Activated CD4-positive, alpha-beta T cell treated with anti-CD3 and anti-CD28 coated beads, Interleukin-2, Interleukin-6, amounts not matched to agents 100 ng/mL and 50 ng/mL, durations not matched to agents 16 hours and 8 hours (primary cell): ENCODE measurements at regions not wholly inside any gene's neighbourhood (a gene's known extent, or its start where the extent isn't known, plus 50 kb on each side); places are given as distances from the start of the nearest gene placed in this dataset.

Experiments used
- DNase-seq: peaks from one replicate; pipeline ENCODE4 v3.0.0-alpha.2; 2020

DNA sequence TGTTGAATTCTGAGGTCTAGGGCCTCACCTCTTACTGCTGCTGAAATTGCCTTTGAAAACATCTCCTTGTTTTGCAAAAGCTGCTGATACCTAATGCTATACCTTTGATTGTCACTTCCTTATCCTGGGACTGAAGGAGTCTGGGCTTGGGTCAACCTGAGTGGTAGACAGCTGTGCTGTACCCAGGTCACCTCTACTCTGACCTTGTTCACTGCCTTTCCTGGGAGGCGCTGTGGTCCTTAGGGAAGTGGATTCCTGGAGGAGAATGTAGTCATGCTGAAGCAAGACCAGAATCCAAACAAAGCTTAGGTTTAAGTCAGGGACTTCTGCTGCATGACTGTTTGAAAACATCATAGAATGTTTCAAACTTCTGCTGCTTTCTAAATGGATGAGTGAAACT is 191.4 kb downstream of the SNAPC1 start:
- no peak for DNase-seq

DNA sequence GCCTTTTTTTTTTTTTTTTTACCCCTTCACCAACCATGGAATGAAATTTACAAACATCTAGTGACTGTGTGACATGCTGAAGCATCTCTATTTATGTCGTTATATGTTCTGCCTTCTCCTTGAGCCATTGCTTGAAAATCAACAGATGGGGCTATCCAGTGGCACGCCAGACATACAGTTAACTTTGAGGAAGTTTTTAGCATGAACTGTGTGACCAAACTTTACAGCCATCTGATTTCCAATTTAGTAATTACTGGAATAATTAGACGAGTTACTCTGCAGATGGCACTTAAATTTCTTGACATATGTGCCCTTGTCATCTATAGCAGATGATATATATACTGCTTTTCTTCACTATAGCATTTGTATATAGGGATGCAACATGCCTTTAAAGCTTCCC is 192.1 kb downstream of the SNAPC1 start:
- no peak for DNase-seq

DNA sequence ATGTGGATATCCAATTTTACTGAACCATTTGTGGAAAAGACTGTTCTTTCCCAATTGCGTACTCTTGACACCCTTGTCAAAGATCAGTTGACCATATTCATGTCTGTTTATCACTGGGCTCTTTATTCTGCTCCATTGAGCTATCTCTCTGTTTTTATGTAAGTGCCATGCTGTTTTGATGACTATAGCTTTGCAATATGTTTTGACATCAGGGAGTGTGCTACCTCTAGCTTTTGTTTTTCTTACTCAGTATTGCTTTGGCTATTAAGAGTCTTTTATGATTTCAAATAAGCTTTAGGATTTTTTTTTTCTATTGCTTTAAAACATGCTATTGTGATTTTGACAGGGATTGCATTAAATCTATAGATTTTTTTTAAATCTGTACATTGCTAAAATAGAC is 194.3 kb downstream of the SNAPC1 start:
- no peak for DNase-seq

DNA sequence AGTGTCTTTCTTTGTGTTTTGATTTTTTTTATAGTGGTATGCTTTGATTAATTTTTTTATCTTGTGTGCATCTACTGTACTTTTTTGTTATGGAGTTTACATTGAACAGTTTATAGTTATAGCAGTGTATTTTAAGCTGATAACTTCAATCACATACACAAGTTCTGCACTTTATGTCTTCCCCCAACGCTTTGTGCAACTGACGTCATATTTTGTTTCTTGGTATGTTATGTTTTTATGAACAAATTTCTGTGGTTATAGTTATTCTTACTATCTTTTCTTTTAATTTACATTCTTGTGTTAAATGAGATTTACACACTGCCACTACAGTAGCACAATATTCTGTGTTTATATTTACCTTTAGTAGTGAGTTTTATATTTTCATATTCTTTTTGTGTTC is 197.1 kb downstream of the SNAPC1 start:
- no peak for DNase-seq

DNA sequence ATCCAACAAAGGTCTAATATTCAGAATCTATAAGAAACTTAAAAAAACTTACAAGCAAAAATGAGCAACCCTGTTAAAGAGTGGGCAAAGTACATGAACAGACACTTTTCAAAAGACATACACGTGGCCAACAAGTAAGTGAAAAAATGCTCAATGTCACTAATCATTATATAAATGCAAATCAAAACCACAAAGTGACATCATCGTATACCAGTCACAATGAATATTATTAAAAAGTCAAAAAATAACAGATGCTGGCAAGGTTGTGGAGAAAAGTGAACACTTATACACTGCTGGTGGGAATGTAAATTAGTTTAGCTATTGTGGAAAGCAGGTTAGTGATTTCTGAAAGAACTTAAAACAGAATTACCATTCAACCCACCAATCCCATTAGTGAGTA is 199.1 kb downstream of the SNAPC1 start:
- no peak for DNase-seq

DNA sequence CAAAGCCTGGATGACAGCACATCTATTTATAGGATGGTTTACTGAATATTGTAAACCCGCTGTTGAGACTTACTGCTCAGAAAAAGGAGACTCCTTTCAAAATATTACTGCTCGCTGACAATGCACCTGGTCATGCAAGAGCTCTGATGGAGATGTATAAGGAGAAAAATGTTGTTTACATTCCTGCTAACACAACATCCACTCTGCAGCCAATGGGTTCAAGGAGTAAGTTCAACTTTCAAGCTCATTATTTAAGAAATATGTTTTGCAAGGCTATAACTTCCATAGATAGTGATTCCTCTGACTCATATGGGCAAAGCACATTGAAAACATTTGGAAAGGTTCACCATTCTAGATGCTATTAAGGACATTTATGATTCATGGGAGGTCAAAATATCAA is 201.7 kb downstream of the SNAPC1 start:
- DNase-seq: no peak

DNA sequence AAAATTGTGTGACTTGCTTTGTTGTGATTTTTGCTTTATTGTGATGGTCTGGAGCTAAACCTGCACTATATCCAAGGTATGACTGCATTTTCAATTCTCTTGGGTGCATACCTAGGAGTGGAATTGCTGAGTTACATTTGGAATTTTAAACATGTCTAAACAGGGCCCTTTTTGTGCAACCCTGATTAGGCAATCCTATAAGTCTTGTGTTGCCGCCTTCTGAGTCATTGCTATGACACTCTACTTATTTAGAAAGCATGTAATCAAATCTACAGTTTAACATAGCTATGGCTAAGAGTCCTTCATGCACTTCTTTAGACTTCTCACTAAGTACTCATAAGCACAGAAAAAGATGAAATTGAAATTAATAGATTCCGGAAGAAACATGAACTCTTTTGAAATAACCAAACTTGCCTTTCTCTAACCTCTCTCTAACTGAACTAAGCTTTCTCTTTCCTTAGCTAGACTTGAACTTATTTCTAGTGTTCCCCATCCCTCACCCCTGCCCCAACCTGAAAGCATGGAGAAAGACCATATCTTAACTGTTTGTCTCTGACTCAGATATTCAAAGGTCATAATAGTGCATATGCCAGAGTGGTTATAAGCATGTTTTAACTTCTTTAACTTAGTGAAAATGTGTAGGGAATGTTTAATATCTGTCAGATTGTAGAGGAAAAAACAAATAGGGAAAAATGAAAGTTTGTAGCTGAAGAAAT is 203.0 kb downstream of the SNAPC1 start:
- DNase-seq: no peak

DNA sequence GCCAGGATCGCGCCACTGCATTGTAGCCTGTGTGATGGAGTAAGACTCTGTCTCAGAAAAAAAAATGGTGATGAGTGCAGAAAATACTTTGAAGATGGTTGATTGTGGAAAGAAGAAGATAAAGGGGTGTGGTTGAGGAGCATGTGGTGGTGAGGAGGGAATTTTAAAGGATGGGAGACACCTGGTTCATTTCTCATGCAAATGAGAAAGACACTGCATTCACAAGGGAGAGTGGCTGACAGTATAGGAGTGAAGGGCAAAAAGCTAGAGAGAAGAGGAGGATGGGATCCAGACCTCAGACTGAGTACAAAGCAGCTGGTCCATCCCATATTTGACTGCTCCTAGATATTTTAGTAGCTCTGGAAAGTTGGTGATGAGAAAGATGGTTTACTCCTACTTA is 206.0 kb downstream of the SNAPC1 start:
- no peak for DNase-seq

DNA sequence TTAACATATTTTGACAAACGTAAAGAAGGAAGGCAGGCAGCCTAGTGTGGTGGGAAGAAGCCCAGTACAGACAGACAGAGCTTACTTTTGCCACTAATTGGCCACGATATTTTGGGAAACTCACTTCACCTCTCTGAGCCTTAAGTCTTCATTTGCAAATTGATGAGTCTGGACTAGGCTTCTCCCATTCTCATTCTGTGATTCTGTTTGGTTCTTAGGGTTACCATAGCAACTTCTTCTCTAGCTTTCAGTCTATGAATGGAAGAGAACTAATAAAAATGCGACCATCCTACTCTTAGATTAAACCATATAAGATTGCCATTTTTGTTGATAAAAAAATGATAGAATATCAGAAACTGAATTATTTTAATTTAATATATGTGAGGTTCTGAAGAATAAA is 210.5 kb downstream of the SNAPC1 start:
- no peak for DNase-seq

DNA sequence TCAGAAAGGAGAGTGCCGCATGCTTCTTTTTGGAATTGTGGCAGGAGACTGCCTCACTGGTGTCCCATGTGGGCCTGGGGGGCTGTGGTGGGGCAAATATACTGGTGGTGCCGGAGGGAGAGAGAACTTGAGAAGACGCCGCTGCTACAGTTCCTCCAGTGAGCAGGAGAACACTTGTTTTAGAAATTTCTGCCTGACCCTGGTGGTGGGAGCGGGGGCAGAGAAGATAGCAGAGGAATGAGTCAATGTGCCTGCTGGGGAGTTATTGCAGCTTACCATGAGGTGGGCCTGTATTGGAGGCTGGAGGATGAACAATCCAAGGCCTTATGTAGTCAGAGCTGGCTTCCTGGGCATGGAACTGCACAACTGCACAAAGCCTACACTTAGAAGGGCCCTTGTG is 211.8 kb downstream of the SNAPC1 start:
- DNase-seq: no peak

DNA sequence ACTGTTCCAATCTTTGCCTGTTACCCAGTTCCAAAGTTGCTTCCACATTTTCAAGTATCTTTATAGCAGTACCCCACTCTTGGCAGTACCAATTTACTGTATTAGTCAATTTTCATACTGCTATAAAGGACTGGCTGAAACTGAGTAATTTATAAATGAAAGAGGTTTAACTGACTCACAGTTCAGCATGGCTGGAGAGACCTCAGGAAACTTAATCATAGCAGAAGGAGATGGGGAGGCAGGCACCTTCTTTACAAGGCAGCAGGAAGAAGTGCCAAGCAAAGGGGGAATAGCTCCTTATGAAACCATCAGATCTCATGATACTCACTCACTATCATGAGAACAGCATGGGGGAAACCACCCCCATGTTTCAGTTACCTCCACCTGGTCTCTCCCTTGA is 215.0 kb downstream of the SNAPC1 start:
- no peak for DNase-seq

DNA sequence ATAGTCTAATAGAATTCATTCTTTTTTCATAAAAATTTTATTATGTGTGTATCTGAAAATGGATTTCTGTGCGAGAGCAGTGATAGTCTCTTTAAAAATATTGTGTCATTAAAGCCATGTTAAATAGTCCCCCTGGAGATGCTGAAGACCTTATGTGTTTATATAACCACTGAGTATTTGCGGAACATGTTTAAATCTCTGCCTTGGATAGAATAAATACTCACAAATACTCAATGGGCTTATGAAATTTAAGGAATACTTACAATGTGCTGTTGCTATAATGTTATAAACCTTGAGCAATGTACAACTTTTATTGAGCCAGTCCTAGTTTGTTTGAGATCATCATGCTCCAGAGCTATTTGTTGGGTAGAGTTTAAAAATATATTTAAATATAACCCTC is 226.0 kb downstream of the SNAPC1 start:
- no peak for DNase-seq

DNA sequence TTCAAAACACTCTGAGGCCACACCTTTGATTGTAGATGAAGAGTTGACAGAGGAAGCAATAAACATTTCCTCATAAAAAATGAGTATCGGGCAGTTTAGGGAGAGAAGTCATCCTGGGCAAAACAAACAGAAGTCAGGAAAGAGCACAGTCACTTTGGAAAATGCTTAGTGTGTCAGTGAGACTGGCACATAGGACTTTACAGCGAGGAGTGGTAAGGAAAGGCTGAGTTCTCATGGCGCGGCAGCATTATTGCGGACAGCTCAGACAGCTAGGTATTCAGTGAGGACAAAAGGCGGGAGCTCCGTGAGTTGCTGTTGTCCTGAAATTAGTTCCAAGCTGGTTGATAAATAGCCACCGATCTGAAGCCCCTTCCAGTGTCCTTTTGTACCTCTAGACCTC is 229.9 kb downstream of the SNAPC1 start:
- DNase-seq: no peak

DNA sequence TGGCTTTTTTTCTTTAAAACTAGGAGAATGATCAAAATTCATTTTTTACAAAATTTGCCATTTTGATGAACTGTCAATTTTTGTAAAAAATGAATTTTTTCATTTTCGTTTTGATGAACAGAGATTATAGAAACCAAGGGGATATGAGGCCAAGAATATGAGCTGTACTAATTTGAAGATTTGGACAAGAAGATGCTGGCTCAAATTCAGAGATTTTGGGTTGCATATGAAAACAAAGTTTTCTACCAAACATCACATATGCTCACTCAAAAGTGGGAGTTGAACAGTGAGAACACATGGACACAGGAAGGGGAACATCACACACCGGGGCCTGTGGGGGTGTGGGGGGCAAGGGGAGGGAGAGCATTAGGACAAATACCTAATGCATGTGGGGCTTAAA is 230.7 kb downstream of the SNAPC1 start:
- DNase-seq: no peak

DNA sequence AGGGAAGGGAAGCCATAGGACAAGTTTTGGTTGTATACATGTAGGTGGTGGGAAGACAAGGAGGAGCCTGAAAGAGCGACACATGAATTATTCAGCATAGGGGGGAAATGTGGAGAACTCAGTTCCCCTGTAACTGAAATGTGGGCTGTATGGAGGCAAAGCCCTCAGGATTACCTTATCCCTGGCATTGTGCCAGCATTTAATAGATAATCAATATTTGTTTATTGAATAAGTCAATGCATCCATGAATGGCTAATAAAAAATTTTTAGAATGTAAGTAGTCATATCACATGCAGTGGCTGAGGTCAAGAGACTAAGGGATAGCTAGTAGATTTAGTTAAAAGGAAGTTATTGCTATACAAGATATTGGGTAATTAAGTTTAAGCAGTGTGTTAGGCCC is 232.4 kb downstream of the SNAPC1 start:
- DNase-seq: no peak

DNA sequence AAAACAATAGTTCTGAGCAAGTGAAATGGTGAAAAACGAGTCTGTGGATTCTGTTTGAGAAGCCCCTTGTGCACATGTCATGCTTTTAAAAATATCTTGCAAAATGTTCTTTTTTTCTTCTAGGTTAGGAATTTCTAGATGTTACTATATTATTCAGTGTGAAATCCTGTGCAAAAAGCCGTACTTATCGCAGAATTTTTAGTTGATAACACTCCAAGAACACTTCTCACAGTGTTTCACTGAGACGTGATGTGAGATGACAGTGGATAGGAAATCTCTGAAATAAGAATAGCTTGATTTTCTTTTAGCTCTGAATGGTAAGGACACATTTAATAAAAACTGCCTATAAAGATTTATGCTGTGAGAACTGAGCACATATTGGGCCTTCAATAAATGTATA is 234.5 kb downstream of the SNAPC1 start:
- no peak for DNase-seq

DNA sequence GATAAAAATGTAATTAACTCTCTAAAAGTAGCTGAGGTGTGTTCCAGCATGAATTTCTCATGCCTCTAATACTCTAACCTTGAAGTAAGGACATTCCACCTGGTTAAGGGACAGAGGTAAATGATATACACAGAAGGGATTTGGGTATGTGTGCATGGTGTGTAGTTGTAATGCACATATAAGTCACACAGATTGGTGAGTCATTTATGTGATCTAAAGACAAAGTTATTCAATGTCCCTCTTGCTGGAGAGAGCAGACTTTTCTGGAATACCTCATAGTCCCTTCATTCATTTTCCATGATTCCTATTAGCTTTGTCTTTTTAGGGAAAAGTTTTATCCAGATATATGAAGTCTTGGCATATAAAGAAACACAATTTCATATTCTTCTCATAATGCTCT is 234.9 kb downstream of the SNAPC1 start:
- DNase-seq: no peak

DNA sequence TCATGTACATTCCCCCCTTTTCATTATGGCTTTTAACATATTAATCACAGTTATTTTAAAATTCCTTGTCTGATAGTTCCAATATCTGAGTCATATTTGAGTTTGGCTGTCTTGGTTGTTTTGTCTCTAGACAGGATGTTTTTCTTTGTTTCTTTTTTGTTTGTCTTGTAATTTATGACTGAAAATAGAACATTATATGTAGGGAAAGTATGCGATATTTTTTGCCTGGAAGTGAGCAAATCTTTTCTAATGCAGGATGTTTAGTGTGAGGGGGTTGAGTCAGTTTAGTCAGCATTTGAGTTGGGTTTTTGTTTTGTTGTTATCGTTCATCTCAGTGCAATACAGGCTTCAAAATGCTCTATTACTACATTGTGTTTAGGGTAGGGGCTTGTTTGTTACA is 239.7 kb downstream of the SNAPC1 start:
- DNase-seq: no peak

DNA sequence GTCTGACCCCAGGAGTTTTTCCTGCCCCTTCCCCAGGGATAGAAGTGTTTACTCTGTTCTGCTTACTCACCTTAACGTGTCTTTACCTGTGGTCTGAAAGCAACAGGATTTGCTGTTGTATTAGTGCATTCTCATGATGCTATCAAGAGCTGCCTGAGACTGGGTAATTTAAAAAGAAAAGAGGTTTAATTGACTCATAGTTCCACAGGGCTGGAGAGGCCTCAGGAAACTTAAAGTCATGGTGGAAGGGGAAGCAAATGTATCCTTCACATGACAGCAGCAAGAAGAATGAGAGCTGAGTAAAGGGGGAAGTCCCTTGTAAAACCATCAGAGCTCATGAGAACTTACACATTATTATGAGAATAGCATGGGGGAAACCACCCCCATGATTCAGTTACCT is 240.4 kb downstream of the SNAPC1 start:
- peak; percentile 1 for DNase-seq

DNA sequence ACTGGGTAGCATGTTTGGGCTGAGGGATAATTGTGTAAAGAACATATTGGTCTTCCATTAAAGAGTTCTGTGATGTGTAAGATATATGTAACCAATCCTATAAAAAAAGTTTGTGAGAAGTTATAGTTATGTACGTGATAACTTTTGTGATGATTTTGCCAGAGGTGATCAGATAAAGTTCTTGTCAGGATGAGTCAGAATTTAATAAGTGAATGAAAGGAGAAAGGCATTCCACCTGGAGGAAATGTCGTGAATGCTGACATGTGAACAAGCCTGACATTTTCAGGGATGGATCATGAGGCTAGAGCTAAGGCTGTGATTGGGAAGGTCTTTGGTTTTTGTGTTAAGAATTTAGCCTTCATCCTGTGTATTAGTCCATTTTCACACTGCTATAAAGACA is 241.5 kb downstream of the SNAPC1 start:
- no peak for DNase-seq

DNA sequence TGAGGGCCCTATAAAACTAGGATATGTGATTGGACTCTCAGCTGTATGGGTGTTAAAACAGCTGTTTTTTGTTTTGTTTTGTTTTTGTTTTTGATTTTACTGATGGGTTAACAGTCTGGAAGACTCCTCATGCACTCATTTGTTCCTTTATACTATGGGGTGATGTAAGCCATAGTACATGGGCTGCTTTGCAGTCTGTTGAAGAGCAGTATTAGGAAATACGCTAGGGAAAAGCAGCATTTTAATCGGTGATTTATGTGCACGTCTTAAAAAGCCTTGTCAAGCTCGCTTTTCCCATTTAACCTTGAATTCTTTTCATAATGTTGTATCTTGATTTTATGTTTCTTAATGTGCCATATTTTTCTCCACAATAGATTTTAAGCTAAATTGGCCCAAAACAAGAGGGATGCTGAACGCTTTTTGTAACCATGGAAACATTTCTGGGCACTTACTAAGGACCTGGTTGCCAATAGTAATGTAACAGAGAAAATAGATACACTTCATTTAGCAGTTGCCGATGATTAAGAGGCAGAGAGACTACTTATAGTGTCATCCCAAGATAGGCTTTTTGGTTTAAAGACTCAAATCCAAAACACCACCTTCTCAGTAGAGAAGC is 244.0 kb downstream of the SNAPC1 start:
- no peak for DNase-seq

DNA sequence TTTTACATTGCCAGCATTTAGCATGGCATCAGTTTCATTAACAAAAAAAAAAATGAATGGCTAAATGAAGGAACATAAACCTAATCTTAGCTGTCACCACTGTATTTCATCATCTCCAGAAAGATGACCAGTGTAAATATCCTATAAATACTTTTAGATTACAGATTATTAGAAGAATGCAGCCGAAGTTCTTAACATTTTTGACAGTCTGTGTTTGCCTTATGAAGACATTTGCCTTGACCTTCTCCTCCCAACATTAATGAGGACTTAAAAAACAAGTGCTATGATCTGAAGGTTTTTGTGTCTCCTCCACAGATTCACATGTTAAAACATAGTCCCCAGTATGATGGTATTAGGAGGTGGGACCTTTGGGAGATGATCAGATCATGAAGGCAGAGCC is 253.0 kb downstream of the SNAPC1 start:
- DNase-seq: no peak

DNA sequence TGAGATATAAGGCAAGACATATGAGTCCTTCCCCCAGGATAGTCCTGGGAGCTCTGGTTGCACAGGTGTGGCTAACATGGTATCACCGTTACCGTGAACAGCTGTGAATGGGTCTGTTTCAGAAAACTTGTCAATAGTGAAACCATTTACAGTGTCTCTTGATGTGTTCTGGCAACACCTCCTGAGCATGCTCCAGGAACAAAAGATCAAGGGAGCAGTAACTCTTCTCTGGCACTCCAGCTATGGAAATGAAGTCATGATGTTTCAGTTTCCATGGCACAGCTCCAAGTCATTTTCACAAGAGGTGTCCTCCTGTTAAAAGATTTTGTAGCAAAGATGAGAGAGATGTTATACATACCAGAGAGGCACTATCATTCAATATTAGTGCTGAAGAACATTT is 253.7 kb downstream of the SNAPC1 start:
- DNase-seq: no peak

DNA sequence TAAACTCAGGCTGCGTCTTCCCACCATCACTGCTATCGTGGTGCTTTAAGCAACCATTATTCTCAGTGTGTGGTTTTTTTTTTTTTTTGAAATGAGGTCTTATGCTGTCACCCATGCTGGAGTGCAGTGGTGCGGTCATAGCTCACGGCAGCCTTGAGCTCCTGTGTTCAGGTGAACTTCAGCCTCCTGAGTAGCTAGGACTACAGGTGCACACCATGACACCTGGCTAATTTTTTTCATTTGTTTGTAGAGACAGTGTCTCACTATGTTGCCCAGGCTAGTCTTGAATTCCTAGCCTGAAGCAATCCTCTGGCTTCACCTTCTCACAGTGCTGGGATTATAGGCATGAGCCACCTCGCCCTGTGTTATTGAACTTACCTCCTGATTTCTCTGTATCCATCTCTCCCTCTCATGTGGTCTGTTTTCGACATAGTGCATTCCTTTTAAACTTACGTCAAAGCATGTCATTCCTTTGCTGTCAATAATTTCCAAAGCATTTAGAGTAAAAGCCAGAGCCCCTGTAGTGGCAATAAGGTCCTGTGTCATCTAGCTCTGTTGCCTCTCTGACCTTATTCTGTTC is 255.5 kb downstream of the SNAPC1 start:
- DNase-seq: no peak

DNA sequence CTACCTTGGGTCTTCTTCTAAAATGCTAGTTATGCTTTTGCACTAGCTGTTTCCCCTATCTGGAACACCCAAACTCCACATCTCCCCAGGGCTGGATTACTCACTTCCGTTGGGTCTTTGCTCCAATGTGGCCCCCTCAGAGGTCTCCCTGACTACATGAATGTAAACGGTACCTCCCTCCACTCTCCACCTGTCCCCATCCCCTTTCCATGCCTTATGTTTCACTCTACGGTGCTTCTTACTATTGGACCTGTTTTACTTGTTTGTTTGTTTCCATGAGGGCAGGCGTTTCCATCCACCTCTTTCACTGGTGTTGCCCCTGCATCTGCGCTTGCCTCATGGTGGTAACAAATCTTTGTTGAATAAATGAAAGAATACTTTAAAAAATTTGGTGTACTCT is 256.4 kb downstream of the SNAPC1 start:
- DNase-seq: no peak
